PC-3 (cell line): ENCODE measurements at regions not wholly inside any gene's neighbourhood (a gene's known extent, or its start where the extent isn't known, plus 50 kb on each side); places are given as distances from the start of the nearest gene placed in this dataset.

Source experiments
- CTCF ChIP-seq: fragments of 300-600 bp; sonication (generic); conservative IDR thresholded peaks from 2 replicates; pipeline ENCODE4 v1.5.1; 2017; ENCODE audit warnings: antibody characterized with exemption, low read depth, mild to moderate bottlenecking, low read length
- EZH2 ChIP-seq: fragments of 300-600 bp; sonication (generic); IDR thresholded peaks from one replicate; pipeline ENCODE4 v1.6.1; 2017; ENCODE audit warnings: antibody characterized with exemption, mild to moderate bottlenecking, low read length; ENCODE audit not compliant: unreplicated experiment
- EZH2phosphoT487 ChIP-seq: fragments of 300-600 bp; sonication (generic); IDR thresholded peaks from 2 replicates; pipeline ENCODE4 v1.6.1; 2018; ENCODE audit warnings: mild to moderate bottlenecking, antibody characterized with exemption, low read length, borderline replicate concordance

DNA sequence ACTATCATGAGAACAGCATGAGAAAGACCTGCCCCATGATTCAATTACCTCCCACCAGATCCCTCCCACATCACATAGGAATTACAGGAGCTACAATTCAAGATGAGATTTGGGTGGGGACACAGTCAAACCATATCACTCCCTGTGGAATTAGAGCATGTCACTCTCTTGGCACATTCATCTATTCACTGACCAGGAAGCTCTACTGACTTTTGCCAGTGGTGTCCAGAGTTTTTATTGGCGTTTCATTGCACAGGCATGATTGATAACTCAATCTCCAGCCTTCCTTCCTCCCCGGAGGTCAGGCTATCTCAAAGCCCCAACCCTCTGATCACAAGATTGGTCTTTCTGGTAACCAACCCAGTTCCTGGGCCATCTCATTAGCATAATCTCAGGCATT, 478.9 kb upstream of the NRP1 start:
- no peak for TF ChIP-seq CTCF
- TF ChIP-seq EZH2 = no peak
- no peak for TF ChIP-seq EZH2phosphoT487
